Transverse colon (tissue), 4 donors: ENCODE measurements at regions not wholly inside any gene's neighbourhood (a gene's known extent, or its start where the extent isn't known, plus 50 kb on each side); places are given as distances from the start of the nearest gene placed in this dataset.

ENCODE experiments used
- CTCF ChIP-seq, 5 experiments: fragments of 200-600 bp in 3 of 5; fragments of 450-650 bp in 2 of 5; sonication (generic) in 3 of 5; IDR thresholded peaks; 1 replicate in 2 of 5; 2 replicates in 3 of 5; pipeline ENCODE4 v1.5.1; 2016 to 2017; ENCODE audit warnings: antibody characterized with exemption in 5 of 5, inconsistent platforms in 3 of 5, mild to moderate bottlenecking in 2 of 5, moderate library complexity in 1 of 5
- EP300 ChIP-seq: sonication (generic); formaldehyde crosslinking; IDR thresholded peaks from one replicate; pipeline ENCODE4 v1.6.1; 2017; ENCODE audit warnings: antibody characterized with exemption, low read depth
- POLR2A ChIP-seq: fragments of 450-650 bp; IDR thresholded peaks from one replicate; pipeline ENCODE4 v1.6.1; 2016; ENCODE audit warnings: antibody characterized with exemption, mild to moderate bottlenecking, moderate library complexity
- POLR2AphosphoS5 ChIP-seq, 3 donors: sonication (generic); formaldehyde crosslinking; IDR thresholded peaks; one replicate each; pipeline ENCODE4 v1.6.1; 2016; ENCODE audit warnings: antibody characterized with exemption in 3 of 3

- TF ChIP-seq EP300 (no peak), CTCF (IDR thresholded peaks at IDR 0.05) (no peak), POLR2AphosphoS5 (IDR thresholded peaks at IDR 0.05) (no peak), POLR2A (no peak)
These were observed 327.8 kb downstream of the PDGFC start for GRCh38 chr4:156643826-156644225.
